ENCODE measurements at regions not wholly inside any gene's neighbourhood (a gene's known extent, or its start where the extent isn't known, plus 50 kb on each side); places are given as distances from the start of the nearest gene placed in this dataset.

- no peak for DNase-seq (ENCODE audit: low spot score)
These were observed 63.9 kb upstream of the GALNT9 start for GRCh38 chr12:132393245-132393795.

DNA sequence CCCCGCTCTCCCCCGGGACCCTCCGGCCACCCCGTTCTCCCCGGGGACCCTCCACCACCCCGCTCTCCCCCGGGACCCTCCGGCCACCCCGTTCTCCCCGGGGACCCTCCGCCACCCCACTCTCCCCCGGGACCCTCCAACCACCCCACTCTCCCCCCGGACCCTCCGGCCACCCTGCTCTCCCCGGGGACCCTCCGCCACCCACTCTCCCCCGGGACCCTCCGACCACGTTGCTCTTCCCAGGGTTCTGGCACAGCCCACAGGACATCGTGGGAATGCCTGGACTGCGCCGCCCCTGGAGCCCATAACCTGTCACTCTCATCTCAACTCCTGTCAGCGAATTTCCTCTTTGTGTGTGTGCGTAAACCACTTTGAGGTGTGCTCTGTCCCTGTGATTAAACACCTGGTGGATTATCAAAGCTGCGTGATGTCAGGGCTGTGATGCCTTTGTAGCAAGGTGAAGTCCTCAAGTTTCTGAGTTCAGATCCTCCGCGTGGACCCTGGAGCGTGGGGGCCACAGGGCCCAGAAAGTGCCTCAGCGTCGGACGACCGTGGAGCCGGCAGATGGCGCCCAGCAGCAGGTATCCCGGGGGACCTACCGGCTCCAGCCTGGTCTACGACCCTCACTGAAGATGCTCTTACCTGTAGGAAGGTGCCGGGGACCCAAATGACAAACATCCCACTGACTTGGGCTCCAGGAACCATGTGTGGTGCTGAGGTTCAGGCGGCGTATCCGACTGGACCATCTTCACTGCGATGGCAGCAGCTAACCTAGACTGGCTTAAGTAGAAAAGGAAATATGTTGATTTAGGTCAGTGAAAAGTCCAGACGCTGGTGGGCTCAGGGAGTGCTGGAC is 63.2 kb upstream of the GALNT9 start:
- DNase-seq (ENCODE audit: low spot score): no peak

DNA sequence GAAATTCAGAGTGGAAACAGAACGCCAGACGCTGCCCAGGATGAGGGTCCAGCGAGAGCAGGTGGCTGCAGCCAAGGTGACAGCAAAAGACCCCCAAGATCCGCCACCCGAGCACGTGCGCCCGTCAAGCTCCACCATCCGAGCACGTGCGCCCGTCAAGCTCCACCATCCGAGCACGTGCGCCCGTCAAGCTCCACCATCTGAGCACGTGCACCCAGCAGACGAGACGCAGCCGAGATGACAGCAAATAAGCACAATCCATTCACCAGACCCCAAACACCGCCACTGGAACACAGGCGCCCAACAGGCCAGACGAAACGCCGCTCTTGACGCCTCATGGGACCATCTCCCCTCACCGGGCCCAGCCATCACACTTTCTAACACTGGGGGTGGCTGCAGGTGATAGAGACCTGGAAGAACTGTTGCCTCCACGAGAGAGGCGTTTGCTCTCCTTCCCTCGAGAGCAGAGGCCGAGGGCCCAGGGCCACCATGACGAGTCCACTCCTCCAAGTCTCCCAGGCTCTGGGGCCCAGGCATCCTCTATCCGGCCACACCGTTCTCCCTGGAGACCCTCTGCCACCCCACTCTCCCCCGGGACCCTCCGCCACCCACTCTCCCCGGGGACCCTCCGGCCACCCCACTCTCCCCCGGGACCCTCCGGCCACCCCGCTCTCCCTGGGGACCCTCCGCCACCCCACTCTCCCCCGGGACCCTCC is 62.1 kb upstream of the GALNT9 start:
- no peak for DNase-seq (ENCODE audit: low spot score)

DNA sequence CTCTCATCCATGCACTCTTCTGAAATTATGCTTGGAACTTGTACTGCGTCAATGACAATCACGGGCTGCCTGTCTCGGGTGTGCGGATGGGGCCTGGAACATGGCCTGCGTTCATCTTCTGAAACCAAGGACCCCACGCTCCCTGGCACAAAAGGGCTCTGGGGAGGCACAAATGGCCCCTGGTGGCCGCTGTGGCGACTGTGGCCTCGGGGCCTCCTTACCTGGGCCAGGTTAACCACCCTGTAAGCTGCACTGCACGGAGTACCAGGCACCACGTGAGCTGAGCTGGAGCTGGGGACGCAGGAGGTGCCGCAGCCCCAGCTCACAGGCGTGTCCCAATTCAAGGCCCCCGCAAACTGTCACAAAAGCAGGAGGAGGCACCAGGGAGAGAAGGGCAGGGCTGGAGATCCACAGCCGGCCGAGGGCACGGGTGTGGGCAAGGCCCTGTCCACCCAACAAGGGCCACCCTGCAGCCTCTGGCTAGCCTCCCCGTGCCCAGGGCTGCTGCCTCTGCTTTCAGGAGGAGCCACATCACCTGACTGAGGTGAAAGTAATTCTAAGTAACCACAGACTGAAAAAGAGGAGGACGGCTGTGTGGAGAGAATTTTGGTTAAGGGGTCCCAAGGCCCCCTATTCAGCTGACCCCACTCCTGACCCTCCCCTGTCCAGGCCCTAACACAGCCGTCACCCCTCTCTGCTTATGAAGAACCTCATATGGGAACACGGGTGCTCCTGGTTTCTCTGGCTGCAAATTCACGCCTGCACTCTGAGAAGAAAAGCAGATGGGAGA is 61.1 kb upstream of the GALNT9 start:
- no peak for DNase-seq (ENCODE audit: low spot score)

DNA sequence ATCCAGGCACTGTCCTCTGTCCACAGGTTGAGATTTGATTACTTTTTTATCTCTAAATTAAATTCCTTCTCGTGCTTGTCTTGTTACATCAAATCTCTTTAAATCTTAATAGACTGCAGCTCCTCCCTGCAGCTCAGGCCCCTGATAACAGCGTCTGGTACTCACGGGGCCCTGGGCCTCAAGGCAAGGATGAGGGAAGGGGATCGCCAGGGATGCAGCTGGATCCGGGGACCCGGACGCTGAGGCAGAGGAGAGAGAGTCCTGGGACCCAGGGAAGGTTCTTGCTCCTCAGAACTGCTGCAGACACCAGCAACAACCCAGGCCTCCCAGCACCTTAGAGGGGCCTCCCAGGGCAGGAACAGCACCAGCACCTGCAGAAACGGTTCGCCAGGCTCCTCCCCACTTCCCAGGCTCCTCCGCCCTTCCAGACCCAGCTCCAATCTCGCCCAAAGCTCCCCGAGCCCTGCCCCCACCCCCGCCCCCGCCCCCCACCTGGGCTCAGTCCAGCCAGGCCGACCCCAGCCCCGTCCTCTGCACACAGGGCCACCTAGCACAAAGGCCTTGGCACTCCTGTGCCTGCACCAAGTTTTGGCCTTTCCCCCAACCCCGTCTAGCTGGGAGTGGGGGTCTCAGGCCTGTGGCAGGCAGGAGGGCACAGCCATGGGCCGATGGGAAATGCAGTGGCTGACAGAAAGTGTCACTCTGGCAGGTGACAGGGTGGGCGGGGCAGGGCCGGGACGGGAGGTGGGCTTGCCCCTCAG is 60.3 kb upstream of the GALNT9 start:
- DNase-seq (ENCODE audit: low spot score): no peak

- DNase-seq (ENCODE audit: low spot score): no peak
These were observed 59.6 kb upstream of the GALNT9 start for GRCh38 chr12:132389026-132389425.

DNA sequence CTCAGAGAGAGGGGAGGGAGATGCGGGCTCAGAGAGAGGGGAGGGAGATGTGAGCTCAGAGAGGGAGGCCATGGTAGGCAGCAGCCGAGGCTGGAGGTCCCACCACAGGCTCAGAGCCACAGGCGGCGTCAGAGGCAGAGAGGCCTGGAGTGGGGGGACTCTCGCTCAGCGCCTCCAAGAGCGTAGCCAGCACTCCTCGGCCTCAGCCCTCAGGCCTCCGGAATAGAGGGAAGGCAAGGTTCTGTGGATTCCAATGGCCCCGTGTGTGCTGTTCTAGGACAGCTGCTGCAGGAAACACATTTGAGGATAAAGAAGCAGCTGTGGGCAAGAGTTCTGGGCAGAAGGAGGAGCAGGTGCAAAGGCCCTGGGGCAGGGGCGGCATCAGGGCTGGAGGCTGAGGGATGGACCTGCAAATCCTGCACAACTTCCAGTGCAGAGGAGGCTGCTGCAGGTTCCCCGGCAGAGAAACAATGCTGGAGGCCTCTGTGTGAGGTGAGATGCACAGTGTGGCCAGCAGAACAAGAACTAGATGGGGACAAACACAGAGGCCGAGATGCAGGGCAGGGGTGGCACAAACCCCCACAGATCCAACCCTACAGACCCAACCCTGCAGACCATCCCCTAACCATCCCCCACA is 59.1 kb upstream of the GALNT9 start:
- no peak for DNase-seq (ENCODE audit: low spot score)

GRCh38 chr12:132386926-132387497 is 57.6 kb upstream of the GALNT9 start:
- no peak for DNase-seq (ENCODE audit: low spot score)

GRCh38 chr12:132385923-132386751 is 56.7 kb upstream of the GALNT9 start:
- DNase-seq (ENCODE audit: low spot score): no peak

- no peak for DNase-seq (ENCODE audit: low spot score)
These were observed 55.8 kb upstream of the GALNT9 start for GRCh38 chr12:132384916-132385774.

GRCh38 chr12:132380641-132381040 is 51.3 kb upstream of the GALNT9 start:
- DNase-seq (ENCODE audit: low spot score): no peak

- no peak for DNase-seq (ENCODE audit: low spot score)
These were observed 50.6 kb upstream of the GALNT9 start for GRCh38 chr12:132379996-132380395.

DNA sequence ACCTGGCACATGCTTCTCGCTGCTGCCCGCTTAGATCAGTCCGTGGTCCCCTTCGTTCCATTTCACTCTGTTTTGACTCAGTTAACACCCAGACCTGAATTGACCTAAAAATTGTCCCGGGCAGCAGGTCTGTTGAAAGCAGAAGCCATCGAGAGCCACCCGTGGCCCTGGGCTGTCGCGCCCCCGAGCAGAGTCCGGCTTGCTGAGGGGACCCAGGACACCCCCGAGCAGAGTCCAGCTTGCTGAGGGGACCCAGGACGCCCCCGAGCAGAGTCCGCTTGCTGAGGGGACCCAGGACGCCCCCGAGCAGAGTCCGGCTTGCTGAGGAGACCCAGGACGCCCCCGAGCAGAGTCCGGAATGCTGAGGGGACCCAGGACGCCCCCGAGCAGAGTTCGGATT is 50.2 kb upstream of the GALNT9 start:
- no peak for DNase-seq (ENCODE audit: low spot score)
